ENCODE measurements at regions not wholly inside any gene's neighbourhood (a gene's known extent, or its start where the extent isn't known, plus 50 kb on each side); places are given as distances from the start of the nearest gene placed in this dataset.
"Not testable (repeated sequence)": the region's sequence is repeated elsewhere in the genome, so short reads cannot be mapped to it uniquely, and the experiment has no call there.

GRCh38 chr2:13628122-13628521 is 911.4 kb downstream of the TRIB2 start:
- no peak for DNase-seq

GRCh38 chr2:13638181-13638580 is 921.4 kb downstream of the TRIB2 start:
- no peak for DNase-seq

GRCh38 chr2:13649918-13650317 is 933.2 kb downstream of the TRIB2 start:
- no peak for DNase-seq

- no peak for DNase-seq
Measured at GRCh38 chr2:13650586-13651180, 933.9 kb downstream of the TRIB2 start.

DNA sequence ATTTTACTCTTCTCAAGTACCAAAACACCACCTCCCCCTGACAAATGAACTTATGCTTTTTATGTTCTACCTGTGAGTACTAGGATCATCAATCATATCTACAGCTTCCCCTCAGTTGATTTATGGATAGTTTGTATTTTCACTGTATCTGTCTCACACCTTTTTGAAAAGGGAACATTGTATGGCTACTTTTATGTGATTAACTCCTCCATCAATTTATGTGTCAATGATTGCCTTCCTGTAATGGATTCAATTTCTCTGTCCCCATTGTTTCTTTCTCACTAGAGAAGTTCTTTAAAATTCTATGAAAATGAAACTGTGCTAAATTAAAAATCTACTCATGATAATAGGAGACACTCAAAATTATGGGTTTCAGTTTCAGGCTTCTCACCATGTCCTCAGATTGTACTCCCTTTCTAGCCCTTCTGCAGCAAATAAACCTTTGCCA is 935.0 kb downstream of the TRIB2 start:
- DNase-seq: no peak

DNA sequence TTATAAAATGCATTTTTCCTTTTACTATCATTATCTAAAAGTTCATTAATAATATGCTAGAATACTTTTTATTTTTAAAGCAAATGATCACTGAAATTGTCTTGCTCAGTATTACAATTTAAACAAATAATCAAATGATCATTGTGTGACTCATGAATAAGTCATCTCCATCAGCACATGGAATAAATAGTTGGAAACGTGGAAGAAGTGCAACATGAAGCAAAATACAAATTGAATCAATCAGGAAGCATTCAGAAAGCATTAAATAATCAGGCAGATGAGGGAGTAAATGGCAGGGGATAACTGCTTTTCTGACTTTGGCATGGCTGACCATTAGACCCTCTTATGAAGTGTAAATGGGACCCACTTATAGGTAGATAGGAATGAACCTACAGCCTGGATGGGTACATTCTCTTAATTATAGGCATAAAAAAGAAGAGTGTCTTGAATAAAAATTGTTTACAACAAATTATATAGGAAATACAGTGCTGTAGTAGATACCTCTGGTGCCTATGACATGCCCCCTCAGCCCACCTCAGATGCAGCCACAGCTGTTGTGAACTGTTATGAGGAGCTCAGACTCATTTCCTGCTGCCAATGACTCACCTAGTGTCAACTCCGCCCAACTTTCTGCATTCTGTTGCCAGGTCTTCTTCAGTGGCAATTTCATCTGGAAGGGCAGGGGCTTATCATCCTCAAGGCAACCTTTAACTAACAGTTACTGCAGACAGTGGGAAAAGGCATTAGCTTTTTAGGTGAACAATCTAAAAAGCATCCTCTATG is 936.0 kb downstream of the TRIB2 start:
- DNase-seq: peak; percentile 9 to 77

DNA sequence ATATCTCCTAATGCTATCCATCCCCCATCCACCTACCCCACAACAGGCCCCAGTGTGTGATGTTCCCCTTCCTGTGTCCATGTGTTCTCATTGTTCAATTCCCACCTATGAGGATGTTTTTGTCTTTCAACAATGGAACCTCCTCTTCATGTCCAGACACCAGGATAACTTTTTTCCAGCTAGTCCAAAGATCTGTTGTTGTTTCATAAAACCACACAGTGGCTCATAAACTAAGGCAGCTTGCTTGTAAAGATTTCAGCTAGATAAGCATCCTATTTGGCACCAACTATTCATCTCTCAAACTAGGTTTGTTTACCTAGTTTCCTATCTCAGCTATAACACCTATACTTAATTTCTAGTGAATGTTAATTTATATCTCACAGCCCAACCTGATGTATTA is 937.7 kb downstream of the TRIB2 start:
- DNase-seq: no peak

DNA sequence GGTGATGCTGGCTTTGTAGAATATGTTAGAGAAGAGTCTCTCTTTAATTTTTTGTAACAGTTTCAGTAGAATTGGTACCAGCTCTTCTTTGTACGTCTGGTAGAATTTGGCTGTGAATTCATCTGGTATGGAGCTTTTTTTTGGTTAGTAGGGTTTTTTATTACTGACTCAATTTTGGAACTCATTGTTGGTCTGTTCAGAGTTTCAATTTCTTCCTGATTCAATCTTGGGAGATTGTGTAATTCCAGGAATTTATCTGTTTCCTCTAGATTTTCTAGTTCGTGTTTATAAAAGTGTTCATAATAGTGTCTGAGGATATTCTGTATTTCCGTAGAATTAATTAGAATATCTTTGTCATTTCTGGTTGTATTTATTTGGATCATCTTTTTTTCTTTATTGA is 943.5 kb downstream of the TRIB2 start:
- no peak for DNase-seq

DNA sequence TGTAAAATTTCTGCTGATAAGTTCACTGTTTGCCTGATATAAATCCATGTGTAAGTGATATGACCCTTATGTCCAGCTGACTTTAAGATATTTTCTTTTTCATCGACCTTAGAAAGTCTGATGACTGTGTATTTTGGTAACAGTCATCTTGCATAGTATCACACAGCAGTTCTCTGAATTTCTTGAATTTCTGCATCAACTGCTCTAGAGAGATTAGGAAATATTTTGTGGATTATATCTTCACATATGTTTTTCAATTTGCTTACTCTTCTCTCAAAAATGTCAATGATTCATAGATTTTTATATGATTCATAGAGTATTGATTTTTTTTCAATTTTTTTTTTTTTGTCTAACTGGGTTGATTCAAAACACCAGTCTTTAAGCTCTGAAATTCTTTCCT is 945.3 kb downstream of the TRIB2 start:
- DNase-seq: no peak

DNA sequence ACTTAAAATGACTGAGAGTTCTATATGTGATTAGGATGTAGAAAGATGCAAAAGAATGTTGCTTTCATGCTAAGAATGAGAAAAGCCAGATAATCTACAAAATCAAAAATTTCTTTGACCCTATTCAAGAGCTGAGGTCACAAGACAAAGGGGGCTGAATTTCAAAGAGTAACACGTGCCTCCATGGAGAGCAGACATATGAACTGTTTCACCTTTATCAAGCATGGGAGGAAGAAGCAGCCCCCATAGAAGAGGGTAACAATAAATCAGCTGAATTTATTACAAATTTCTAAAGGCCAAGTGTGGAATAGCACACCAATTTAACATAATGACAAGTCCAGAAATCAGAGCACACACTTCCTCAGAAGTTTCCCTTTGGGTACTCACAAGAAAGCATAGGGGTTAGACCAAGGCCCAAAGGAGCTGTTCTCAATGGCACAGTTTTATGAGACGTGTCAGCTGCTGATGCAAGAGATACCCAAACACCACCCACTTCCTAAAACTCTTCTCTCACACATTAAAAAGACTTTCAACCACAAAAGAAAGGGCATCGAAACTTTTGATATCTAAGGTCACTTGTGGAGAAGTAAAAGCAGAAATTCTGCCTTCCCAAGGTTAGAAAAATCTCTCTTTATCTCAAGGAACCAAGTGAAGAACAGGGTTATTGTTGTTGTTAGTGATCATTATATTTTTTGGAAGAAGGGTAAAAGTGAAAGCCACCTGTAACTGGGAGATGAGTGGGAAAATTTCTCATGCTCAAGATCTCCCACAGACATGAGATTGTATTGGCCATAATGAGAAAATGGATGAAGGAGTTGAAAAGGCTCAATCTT is 950.1 kb downstream of the TRIB2 start:
- DNase-seq: no peak

GRCh38 chr2:13667415-13667757 is 950.6 kb downstream of the TRIB2 start:
- DNase-seq: no peak

DNA sequence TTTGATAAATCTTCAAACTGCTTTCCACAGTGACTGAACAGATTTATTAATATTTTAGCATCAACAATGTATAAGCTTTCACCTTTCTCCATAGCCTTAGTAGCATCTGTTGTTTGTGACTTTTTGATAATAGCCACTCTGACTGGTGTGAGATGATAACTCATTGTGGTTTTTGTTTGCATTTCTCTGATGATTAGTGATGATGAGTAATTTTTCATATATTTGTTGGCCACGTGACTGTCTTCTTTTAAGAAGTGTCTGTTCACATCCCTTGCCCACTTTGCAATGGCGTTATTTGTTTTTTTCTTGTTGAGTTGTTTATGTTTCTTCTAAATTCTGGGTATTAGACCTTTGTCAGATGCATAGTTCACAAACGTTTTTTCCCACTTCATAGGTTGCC is 952.9 kb downstream of the TRIB2 start:
- DNase-seq: no peak

DNA sequence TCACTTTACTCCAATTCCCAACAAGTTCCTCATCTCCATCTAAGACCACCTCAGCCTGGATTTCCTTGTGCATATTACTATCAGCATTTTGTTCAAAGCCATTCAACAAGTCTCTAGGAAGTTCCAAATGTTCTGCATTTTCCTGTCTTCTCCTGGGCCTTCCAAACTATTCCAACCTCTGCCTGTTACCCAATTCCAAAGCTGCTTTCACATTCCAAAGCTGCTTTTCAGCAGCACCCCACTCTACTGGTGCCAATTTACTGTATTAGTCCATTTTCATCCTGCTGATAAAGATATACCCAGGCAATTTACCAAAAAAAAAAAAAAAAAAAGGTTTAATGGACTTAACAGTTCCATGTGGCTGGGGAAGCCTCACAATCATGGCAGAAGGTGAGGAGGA is 957.1 kb downstream of the TRIB2 start:
- DNase-seq: not testable (repeated sequence)

DNA sequence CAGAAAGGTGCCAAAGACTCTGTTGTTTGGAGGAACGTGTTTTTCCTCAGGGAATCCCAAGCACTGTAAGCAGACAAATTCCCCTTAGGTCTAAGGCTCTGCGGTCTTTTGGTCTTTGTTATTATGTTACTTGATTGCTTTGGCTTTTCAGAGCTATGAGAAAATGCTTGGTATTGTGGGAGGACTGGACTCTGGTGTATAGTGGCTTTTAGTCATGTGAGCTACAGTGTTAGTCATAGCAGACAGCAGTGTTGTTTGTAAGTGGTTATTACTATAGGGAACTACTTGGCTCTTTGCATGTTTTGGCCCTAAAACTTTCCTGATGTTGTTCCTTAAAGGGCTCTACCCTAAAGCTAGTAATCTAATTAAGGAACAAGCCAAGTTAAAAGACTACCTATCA is 956.2 kb upstream of the LRATD1 start:
- no peak for DNase-seq

DNA sequence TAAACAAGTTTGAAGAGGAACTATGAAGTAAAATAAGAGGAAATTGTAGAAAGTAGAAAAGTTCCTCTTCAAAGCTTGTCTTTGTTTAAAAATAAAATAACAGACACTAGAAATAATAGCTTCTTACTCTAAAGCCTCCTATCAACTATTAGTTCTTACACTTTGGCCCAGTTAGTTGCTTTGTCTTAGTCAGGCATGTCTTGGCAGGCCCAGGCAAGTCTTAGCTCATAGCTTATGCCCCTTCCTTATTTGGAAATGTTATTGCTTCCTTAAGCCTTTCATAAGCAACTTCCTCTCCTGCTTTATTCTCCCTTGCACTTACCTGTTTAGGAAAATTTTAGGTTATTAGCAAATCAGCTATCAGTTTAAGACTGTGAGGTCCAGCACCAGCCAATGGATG is 950.6 kb upstream of the LRATD1 start:
- no peak for DNase-seq

DNA sequence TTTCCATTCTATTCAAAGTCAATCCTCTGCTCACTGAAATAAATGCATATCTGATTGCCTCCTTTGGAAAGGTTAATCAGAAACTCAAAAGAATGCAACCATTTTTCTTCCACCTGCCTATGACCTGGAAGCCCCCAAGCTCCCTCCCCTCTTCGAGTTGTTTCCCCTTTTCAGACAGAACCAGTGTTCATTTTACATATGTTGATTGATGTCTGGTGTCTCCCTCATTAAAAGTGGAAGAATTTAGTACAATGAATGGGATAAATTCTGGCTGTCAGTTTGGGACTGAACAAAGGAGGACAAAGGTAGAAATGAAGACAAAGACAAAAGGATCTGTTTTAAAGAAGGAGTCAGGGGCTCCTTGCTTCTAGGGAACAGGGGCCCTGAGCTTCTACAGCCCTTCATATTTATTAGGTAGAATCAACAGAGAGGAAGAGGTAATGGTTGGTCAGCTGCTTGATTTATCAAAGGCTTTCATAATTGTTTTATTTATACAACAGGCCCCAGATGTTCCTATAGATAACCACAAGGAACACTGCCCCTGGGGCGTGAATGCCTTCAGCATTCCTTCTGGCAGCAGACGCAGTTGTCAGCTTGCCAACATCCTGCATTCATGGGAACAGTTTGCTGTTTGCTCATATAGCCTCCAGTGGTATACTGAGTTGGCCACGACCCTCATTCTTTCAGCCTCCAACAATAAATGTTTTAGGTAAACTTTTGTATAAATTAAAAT is 949.8 kb upstream of the LRATD1 start:
- DNase-seq: peak in 1 of 2 experiments; percentile 21

DNA sequence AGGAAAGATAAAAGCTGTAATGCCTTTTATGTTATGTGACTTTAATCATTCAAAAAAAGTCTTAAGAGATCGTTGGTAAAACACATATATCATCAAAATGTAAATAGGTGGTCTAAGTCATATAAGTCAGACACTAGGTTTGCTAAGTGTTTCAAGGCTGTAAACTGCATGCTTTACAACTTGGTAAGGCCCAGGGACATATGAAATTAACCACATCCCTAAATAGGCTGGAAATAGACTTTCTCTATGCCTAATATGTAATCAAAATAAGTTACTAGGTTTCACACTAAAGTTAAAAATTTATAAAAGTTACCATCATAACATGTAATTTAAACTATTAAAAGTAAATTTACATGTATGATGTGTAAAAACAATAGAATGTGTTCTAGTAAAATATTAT is 946.3 kb upstream of the LRATD1 start:
- no peak for DNase-seq

DNA sequence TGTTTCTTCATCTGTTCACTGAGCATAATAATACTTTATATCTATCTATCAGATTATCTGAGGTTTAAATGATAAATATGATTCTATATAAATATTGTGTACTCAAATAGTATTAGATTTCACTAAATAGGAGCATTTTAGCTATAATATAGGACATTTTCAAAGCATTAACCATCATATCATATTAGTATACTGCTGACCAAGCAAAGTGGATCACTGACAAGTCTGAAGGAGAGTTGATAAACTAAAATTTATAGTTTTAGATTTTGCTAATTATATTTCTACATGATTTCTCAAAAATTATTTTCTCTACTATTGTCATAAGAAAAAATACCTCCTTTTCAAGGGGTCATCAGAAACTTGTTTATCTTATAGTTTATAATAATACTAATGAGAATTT is 937.8 kb upstream of the LRATD1 start:
- DNase-seq: no peak

GRCh38 chr2:13696601-13697000 is 935.9 kb upstream of the LRATD1 start:
- no peak for DNase-seq

GRCh38 chr2:13698847-13699246 is 933.7 kb upstream of the LRATD1 start:
- DNase-seq: no peak

DNA sequence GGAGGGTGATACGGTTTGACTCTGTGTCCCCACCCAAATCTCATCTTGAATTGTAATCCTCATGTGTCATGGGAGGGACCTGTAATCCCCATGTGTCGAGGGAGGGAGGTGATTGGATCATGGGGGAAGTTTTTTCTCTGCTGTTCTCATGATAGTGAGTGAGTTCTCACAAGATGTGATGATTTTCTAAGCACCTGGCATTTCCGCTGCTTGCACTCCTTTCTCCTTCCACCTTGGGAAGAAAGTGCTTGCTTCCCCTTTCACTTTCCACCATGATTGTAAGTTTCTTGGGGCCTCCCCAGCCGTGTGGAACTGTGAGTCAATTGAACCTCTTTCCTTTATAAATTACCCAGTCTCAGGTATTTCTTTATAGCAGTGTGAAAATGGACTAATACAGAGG is 932.6 kb upstream of the LRATD1 start:
- DNase-seq: not testable (repeated sequence)

DNA sequence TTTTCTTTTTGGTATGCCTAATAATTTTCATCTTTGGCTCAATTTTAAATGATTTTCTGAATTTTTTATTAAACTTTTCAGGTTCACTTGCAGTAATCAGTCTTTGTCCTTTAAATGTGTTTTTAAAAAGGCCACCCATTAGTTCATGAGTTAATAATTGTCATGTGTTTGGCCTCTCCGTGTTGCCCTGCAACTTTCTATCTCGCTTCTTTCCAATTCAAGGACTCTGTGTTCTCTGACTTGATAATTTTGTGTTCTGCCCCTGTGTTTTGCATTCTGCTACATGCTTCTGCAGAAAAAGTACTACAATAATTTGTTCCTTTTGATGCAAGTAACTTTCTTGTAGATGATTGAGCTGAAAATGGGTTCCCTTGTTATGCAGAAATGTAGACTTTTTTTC is 921.4 kb upstream of the LRATD1 start:
- DNase-seq: no peak

DNA sequence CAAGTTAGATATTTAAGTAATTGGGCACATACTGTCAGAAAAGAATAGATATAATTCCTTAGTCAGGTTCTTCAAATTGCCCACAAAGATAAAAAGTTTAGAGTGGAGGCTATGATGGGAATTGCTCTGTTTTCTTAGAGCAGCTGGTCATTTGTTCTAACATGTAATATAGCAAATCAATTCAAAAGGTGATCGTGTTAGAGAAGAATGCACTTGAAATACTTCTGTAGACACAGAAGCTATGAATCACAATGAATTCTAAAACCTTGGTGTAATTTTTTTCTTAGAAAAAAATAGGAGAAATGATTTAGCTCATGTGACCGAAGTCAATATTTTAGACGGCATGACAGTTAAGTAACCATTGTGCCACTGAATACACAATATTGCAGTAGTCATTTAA is 918.1 kb upstream of the LRATD1 start:
- DNase-seq: no peak

Data from SW 1271 (cell line).